ENCODE measurements at regions not wholly inside any gene's neighbourhood (a gene's known extent, or its start where the extent isn't known, plus 50 kb on each side); places are given as distances from the start of the nearest gene placed in this dataset.

- no peak for DNase-seq (ENCODE audit: extremely low spot score)
- TF ChIP-seq CTBP1 (IDR thresholded peaks at IDR 0.05; ENCODE audit: borderline replicate concordance) (no peak), SP1 (IDR thresholded peaks at IDR 0.05) (no peak), ZNF384 (IDR thresholded peaks at IDR 0.05) (no peak), ARNT (IDR thresholded peaks at IDR 0.05) (no peak), PKNOX1 (IDR thresholded peaks at IDR 0.05) (no peak), SUZ12 (IDR thresholded peaks at IDR 0.05) (no peak), ELF4 (IDR thresholded peaks at IDR 0.05) (no peak), FOXA1 (IDR thresholded peaks at IDR 0.05) (no peak), FOXM1 (IDR thresholded peaks at IDR 0.05; ENCODE audit: borderline replicate concordance) (no peak), NFRKB (IDR thresholded peaks at IDR 0.05) (no peak), L3MBTL2 (conservative IDR thresholded peaks at IDR 0.05) (no peak), FOXK2 (IDR thresholded peaks at IDR 0.05) (no peak), HDGF (IDR thresholded peaks at IDR 0.05; ENCODE audit: borderline replicate concordance) (no peak), TARDBP (IDR thresholded peaks at IDR 0.05) (no peak), BHLHE40 (IDR thresholded peaks at IDR 0.05; ENCODE audit: borderline replicate concordance) (no peak), LEF1 (IDR thresholded peaks at IDR 0.05; ENCODE audit: borderline replicate concordance) (no peak)
- ChIA-PET CTCF (no interaction called here), POLR2A (no interaction called here)
These were observed 314.9 kb downstream of the RPS24 start for GRCh38 chr10:78348411-78349164.

- TF ChIP-seq PKNOX1 (IDR thresholded peaks at IDR 0.05) (no peak), SP1 (IDR thresholded peaks at IDR 0.05) (no peak), TARDBP (IDR thresholded peaks at IDR 0.05) (no peak), ZNF384 (IDR thresholded peaks at IDR 0.05) (no peak), ELF4 (IDR thresholded peaks at IDR 0.05) (no peak), CTBP1 (IDR thresholded peaks at IDR 0.05; ENCODE audit: borderline replicate concordance) (no peak), NFRKB (IDR thresholded peaks at IDR 0.05) (no peak), FOXA1 (IDR thresholded peaks at IDR 0.05) (no peak), BHLHE40 (IDR thresholded peaks at IDR 0.05; ENCODE audit: borderline replicate concordance) (no peak), HDGF (IDR thresholded peaks at IDR 0.05; ENCODE audit: borderline replicate concordance) (no peak), FOXK2 (IDR thresholded peaks at IDR 0.05) (no peak), LEF1 (IDR thresholded peaks at IDR 0.05; ENCODE audit: borderline replicate concordance) (no peak), L3MBTL2 (conservative IDR thresholded peaks at IDR 0.05) (no peak), FOXM1 (IDR thresholded peaks at IDR 0.05; ENCODE audit: borderline replicate concordance) (no peak), SUZ12 (IDR thresholded peaks at IDR 0.05) (no peak), ARNT (IDR thresholded peaks at IDR 0.05) (no peak)
- DNase-seq (ENCODE audit: extremely low spot score): no peak
- CTCF ChIA-PET: no interaction called here
- POLR2A ChIA-PET: no interaction called here
These were observed 315.5 kb downstream of the RPS24 start for GRCh38 chr10:78349165-78349516.

- ChIA-PET POLR2A (no interaction called here), CTCF (no interaction called here)
- TF ChIP-seq NFRKB (IDR thresholded peaks at IDR 0.05) (no peak), FOXA1 (IDR thresholded peaks at IDR 0.05) (no peak), TARDBP (IDR thresholded peaks at IDR 0.05) (no peak), BHLHE40 (IDR thresholded peaks at IDR 0.05; ENCODE audit: borderline replicate concordance) (no peak), FOXM1 (IDR thresholded peaks at IDR 0.05; ENCODE audit: borderline replicate concordance) (no peak), ARNT (IDR thresholded peaks at IDR 0.05) (no peak), L3MBTL2 (conservative IDR thresholded peaks at IDR 0.05) (no peak), ELF4 (IDR thresholded peaks at IDR 0.05) (no peak), PKNOX1 (IDR thresholded peaks at IDR 0.05) (no peak), SP1 (IDR thresholded peaks at IDR 0.05) (no peak)
- DNase-seq (ENCODE audit: extremely low spot score): no peak
These were observed 316.4 kb downstream of the RPS24 start for GRCh38 chr10:78349911-78350663.

GRCh38 chr10:78351283-78351682 is 317.6 kb downstream of the RPS24 start:
- CTCF ChIA-PET: no interaction called here

More at GRCh38 chr10:78351283-78351682, 317.6 kb downstream of the RPS24 start:
- DNase-seq (ENCODE audit: extremely low spot score): no peak
- TF ChIP-seq BHLHE40 (IDR thresholded peaks at IDR 0.05; ENCODE audit: borderline replicate concordance) (no peak), SUZ12 (IDR thresholded peaks at IDR 0.05) (no peak), ARNT (IDR thresholded peaks at IDR 0.05) (no peak), PKNOX1 (IDR thresholded peaks at IDR 0.05) (no peak), L3MBTL2 (conservative IDR thresholded peaks at IDR 0.05) (no peak), ZNF384 (IDR thresholded peaks at IDR 0.05) (no peak), SP1 (IDR thresholded peaks at IDR 0.05) (no peak), LEF1 (IDR thresholded peaks at IDR 0.05; ENCODE audit: borderline replicate concordance) (no peak)
- POLR2A ChIA-PET: no interaction called here

All from HEK293T (cell line).